B cell (primary cell): ENCODE measurements at regions not wholly inside any gene's neighbourhood (a gene's known extent, or its start where the extent isn't known, plus 50 kb on each side); places are given as distances from the start of the nearest gene placed in this dataset.

Experiments used
- CTCF ChIP-seq: fragments of 200-600 bp; IDR thresholded peaks from one replicate; pipeline ENCODE4 v1.8.0; 2022; ENCODE audit warnings: antibody characterized with exemption, mild to moderate bottlenecking
- EZH2 ChIP-seq: IDR thresholded peaks from 2 replicates; pipeline ENCODE4 v1.6.1; 2012; ENCODE audit warnings: borderline replicate concordance, low read depth, mild to moderate bottlenecking, moderate library complexity, low read length; ENCODE audit not compliant: insufficient read depth, poor library complexity, severe bottlenecking

- TF ChIP-seq CTCF = no peak
- no peak for TF ChIP-seq EZH2
These were observed 54.2 kb upstream of the EPS8L3 start for GRCh38 chr1:109817881-109818270.
